ENCODE measurements at regions not wholly inside any gene's neighbourhood (a gene's known extent, or its start where the extent isn't known, plus 50 kb on each side); places are given as distances from the start of the nearest gene placed in this dataset.

DNA sequence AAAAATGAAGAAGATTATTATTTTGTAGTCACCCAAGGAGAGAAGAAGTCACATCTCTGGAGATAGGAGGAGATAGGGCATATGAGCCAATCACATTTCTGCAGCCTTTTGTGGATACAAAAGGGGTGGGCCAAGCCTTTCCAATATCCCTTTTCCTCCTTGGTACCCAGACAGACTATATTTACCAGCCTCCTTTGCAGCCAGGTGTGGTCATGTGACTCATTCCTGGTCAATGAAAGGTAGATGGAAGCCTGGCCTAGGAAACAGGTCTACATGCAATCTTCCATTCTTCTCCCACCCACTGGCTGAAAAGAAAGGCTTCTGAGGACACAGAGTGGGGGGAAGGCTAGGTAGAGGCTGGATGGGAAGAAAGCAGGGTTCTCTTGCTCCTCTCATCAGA lies 58.1 kb upstream of the ERG start:
- FAIRE-seq, result no peak
- DNase-seq (ENCODE audit: low spot score in 2 of 2), result no peak

DNA sequence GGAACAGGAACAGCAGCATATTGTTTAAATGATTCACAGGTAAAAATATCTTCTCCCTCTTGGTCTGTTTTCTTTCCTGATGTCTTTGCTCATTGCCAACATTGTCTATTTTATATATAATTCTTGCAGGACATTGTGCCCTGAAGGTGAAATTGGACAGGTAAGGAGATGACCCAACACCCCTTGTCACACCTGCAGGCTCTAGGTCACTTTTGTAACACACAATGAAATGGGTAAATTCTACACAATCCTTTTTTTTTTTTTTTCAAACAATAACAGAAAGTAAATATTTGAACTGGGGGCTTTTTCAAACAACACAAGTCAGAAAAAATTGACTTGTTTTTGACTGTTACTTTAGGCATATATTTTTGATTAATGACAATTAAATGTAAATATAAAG lies 62.9 kb upstream of the ERG start:
- FAIRE-seq (no peak), DNase-seq (ENCODE audit: low spot score in 2 of 2) (no peak)

DNA sequence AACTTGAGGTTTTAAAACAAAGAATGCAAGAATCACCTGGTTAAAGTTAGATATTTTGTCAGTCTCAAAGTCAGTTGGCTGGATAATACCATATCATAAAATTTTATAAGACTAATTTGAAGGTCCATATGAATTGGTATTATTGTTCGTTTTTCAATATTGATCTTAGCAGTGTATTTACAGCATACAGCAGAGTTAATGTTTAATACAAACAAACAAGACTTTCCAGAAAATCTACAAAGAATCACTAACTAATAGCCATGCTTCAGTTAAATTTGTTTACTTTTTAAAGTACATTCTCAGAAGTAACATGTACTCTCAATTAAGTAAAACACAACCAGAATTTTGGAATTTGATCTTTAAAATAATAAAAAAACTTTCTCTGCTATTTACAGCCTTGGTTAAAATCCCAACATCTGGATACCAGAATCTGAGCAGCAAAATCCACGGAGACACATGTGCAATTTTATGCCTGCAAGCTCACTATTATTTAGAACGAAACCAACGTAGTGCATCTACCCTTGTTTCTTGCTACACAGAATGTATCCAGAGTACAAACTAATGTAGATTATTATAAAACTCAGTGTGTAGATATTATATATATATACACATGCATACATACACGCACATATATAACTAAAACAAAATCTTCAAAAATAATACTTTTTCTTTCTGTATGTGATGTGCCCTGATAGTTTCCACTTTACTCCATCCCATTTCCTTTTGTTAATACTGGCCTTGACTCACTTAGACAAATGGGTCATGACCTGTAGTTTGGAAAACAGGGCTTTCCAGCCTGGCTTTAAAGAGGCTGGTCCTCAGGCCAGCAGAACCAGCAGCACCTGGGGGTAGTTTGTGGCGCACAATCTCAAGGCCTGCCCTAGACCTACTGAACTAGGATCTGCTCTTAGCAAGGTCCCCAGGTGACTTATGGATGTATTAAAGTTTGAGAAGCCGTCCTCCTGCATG lies 63.6 kb upstream of the ERG start:
- no peak for FAIRE-seq

DNA sequence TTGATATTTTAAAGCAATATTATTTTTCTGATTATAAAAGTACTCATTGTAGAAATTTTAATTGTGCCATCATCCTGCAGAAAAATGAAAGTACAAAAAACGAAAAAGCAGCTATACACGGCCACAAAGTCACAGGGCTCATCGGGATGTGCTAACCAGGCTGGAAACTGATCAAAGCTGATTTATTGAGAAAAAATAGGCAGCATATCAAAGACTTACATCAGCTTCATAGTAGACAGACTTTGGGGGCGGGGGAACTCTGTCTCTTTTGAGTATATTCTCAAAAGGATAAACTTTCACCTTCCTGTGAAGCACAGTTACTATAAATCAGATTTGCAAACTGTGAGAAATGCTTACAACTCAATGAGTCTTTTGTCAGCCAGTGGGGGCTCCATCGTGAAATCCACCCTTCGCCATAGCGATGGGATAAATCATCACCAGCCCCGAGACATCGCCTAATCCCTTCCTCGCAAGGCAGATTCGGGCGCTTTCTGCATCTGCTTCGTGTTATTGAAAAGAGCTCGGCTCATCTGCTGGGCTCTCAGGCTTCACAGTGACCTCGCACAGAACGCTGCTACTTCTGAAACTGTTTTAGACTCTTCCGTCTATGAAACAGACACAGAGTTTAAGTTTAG lies 69.2 kb upstream of the ERG start:
- DNase-seq (ENCODE audit: low spot score in 2 of 2), result no peak

More for the DNA sequence above, 63.6 kb upstream of the ERG start:
- no peak for DNase-seq (ENCODE audit: low spot score in 2 of 2)

DNA sequence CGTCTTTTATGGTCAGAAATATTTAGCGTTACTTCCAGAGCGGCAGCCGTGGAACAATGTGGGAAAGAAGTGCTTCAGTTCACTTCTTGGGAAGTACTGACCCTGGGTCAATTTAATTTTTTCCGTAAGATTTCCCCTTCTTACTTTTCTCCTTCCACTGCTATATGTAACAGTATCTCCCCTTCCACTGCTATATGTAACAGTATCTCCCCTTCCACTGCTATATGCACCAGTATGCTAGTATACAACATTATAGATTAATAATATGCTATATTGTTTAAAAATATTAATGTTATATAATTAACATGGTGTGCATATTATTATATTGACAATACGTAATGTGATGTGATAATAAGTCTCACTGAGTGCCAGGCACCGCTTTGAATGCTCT lies 69.7 kb upstream of the ERG start:
- FAIRE-seq, result no peak

More for the DNA sequence above, 69.2 kb upstream of the ERG start:
- FAIRE-seq, result no peak

DNA sequence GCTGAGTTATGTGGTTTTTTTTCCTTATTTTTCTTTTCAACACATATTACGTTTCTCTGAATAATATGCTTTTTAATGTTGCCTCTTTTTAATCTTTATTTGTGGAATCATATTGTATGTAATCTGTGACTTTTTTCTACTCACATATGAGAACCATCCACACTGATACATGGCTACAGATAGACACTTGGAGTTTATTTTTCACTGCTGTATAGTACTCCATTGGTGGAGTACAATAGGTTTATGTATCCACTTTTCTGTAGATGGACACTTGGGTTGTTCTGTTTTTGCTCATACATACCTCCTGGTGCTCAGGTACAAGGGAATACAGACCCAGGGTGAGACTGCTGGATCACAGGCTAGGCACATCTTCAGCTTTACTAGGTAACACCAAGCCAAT lies 71.5 kb upstream of the ERG start:
- no peak for FAIRE-seq

More for the DNA sequence above, 69.7 kb upstream of the ERG start:
- no peak for DNase-seq (ENCODE audit: low spot score in 2 of 2)

DNA sequence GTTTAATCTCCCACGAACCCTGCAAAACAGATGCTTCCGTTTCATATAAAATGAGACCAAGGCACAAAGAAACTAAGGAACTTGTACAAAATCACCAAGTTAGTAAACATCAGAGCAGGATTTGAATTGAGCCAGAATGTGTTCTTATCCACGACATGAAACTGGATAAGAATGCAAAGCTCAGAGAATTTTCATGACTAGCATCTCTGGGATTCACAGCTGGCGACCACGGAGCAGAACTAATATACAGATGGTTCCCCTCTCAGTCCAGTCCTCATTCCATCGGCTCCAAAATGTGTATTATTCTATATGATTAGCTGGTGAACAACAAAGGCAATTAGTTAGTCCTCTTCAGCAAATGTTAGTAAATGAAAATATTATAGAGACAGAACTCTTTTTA lies 72.3 kb upstream of the ERG start:
- no peak for DNase-seq (ENCODE audit: low spot score in 2 of 2)
- FAIRE-seq, result no peak

More for the DNA sequence above, 71.5 kb upstream of the ERG start:
- DNase-seq (ENCODE audit: low spot score in 2 of 2), result no peak

DNA sequence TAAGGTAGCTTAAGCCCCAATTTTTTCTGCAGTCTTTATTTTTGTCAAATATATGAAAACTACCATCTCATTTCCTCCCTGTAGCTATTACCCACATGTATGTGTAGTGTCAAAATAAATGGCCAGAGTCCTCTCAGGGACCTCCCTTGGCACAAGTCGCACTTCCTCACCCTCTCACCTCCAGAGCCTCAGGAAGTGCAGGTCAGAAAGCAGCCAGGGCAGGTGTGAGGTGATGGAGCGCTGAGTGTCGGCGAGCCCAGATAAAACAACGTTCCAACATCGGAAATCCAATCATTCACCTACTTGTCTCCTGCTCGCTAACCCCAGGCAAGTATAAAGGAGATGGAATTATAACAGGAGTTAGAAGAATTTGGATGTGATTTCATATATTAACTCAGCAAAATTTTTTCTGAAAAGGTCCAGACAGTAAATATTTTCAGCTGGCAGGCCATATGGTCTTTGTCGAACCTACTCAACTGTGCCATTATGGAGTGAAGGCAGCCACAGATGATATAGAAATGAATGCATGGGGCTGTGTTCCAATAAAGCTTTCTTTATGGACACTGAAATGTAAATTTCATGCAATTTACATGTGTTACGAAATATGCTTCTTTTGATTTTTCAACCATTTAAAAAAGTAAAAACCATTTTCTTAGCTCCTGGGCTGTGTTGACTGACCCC lies 76.8 kb upstream of the ERG start:
- DNase-seq (ENCODE audit: low spot score in 2 of 2), result no peak
- no peak for FAIRE-seq

DNA sequence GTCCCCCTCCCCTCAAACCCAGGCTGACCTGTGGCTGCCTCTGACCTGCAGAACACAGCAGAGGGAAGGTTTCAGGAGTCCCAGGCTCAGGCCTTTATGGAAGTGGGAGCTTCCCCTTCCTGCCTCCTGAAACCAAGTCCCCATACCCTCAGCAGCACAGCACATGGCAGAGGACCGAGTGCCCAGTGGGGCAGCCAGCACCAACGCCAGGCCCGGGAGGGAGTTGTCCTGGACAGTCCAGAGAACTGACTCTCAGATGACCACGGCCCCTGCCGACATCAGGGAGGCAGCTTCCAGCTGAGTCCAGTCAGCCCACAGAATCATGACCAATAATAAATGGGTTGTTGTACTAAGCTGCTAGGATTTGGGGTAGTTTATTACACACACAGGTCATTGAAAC lies 79.6 kb upstream of the ERG start:
- FAIRE-seq (no peak), DNase-seq (ENCODE audit: low spot score in 2 of 2) (no peak)

DNA sequence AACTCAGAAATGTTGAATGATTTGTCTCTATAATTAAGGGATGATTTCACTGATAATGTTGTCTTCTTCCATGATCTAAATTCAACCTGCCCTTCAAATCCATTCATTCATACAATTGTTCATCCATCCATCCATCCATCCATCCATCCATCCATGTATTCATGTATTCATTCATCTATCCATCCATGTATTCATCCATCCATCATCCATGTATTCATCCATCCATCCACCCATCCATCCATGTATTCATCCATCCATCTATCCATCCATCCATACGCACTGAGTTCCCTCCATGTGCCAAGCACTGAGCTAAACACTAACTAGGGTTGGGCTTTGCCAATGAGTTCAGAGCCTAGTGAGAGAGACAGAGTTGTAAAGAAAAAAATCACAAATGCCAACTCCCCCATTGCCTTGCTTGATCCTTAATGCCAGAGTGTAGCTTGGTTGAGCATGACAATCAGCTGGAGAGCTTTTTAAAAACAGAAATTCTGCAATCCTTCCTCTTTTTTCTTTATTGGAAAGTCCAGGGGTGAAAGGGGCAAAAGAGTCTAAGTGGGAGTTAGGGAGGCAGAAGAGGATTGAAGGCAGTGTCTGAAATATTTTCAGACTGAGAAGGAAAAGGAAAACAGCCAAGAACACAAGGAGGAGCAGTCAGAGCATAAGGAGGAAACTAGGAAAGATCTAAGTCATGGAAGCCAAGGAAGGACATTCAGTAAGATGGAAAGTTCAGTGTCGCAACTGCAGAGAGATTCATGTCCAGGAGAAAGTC lies 92.4 kb upstream of the ERG start:
- FAIRE-seq, result no peak
- no peak for DNase-seq (ENCODE audit: low spot score in 2 of 2)

DNA sequence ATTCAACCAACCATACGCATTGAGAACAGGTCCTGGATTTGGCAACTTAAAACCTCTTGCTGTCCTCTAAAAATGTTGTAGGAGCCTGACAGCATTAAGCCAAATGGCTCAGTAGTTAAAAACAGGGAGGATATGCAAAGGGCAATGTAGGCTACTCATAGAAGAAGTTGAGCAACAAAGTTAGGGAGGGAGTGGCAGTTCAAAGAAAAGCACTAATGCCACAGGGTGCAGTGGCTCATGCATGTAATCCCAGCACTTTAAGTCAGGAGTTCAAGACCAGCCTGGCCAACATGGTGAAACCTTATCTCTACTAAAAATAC lies 92.9 kb upstream of the ERG start:
- no peak for FAIRE-seq
- DNase-seq (ENCODE audit: low spot score in 2 of 2), result no peak

DNA sequence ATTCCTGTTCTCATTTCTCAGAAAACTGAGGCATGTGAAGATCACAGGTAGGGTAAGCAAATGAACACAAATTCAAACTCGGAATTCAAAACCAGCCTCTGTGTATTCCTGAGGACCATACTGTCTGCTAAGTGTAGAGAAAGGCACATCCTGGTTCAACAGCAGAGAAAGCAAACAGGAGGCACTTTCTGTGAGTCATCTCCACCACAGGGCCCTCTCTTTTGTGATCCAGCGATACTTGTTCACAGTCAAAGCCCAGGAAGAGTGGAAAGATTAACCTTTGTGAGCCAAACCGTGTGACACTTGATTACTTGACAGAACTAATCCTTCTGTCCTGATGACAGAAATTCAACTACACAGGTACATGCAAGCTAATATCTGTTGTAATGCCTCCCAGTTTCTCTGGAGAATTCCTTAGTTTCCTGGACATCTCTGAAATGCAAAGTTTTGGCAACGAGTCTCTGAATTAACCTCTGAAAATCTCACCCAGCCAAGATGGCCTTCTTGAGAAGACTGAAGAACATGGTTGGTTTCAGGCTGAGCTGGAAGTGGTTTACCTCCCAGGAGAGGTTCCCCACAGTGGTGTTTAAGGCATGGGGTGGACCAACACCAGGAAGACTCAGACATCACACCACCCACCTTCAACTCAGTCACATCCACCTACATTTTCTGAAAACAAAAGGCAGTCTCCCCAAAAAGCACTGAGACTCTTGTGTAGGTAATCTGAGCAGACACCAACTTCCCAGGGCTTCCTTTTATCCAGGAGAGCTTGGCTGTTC lies 98.2 kb upstream of the ERG start:
- FAIRE-seq (no peak), DNase-seq (ENCODE audit: low spot score in 2 of 2) (no peak)

DNA sequence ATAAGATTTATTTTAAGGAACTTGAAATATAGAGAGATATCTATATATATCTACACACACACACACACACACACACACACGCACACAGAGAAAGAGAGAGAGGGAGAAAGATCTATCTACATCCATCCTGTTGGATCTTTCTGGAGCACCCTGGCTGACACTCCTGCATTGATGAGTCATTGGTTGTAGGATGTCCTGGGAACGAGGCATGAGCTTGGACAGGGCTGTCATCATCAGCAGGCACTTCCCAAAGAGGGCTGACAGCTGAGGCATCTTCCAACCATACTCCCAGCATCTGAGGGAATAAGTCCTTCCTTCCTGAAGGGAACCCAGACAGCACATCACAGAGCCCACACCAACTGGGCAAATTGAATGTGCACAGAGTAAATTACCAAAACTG lies 99.1 kb upstream of the ERG start:
- no peak for DNase-seq (ENCODE audit: low spot score in 2 of 2)

DNA sequence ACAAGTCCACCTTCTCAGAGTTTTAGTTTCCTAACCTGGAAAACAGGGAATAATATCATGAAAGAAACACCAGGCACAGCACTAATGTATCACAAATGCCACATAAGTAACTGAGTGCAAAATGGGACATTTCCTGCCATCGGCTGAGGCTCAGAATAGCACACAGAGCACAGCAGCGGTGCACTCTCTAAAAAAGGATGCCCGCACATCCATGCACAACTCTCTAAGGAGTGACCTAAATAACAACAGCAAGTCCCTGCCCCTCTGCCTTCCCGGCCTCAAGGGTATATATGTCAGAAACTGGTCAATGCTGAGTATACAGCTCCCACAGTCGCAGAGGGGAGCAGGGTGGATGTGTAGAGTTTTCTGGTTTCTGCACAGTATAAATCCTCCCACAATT lies 100.1 kb upstream of the ERG start:
- DNase-seq (ENCODE audit: low spot score in 2 of 2) (no peak), FAIRE-seq (no peak)

More for the DNA sequence above, 99.1 kb upstream of the ERG start:
- no peak for FAIRE-seq

DNA sequence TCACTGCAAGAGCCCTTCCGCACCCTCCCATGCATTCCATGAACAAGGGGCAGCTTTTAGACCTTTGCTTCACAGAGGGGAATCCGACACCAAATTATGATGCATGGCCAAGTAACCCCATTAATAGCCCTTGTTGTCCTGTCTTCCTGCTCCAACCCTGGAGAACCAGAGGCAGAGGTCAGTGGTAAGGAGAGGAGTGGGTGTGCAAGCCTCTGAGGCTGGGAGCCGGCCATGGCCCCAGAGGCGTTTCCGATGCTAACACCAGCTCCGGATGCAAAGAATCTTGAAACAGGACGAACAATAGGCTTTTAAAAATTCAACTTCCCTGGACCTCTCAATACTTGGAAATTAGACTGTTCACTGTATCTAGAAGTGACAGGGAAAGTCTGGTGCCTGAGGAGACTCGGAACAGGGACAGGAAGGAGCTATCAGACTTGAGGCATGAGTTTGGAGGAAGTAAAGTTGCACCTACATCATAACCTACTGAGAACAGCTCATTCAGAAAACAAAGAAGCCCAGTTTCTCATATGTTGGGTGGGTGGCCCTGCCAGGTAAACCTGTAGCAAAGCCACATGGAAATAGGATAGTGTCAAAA lies 101.2 kb upstream of the ERG start:
- FAIRE-seq (no peak), DNase-seq (ENCODE audit: low spot score in 2 of 2) (no peak)

DNA sequence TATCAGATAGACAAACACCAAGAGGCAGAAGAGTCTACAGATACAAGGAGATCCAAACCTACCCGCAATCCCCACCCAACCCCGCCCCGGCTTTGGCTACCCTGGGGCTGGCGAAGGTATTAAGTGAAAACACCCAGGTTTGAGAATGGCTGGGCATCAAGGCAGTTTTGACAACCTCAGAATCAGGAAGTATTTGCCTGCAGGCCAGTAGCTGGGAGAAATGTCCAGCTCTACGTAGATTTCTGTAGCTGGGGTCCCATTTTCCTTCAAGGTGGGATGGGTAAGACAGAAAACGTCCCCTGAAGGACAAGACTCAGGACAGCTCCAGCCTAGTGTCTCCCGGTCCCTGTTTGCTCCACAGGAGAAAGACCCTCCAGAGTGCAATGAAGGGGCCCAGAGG lies 101.8 kb upstream of the ERG start:
- DNase-seq (ENCODE audit: low spot score in 2 of 2) (no peak), FAIRE-seq (no peak)

DNA sequence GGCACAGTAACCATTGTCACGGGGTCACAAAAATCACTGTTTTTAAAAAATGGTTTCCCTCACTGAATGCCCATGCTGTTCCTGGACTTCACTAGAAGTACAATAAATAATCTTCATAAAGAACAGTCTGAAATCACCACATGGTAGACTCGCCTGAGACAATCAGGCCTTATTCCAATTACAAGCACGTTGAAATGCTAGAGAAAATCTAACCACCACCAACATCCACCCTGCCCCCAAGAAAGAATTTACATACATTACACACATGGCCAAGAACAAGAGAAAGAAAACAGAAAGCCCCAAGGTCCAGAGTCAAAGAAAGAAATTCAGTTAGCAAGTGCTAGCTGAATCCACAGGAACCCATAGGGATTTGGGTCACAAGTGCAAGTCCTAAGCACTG lies 107.0 kb upstream of the ERG start:
- DNase-seq (ENCODE audit: low spot score in 2 of 2) (no peak), FAIRE-seq (no peak)

DNA sequence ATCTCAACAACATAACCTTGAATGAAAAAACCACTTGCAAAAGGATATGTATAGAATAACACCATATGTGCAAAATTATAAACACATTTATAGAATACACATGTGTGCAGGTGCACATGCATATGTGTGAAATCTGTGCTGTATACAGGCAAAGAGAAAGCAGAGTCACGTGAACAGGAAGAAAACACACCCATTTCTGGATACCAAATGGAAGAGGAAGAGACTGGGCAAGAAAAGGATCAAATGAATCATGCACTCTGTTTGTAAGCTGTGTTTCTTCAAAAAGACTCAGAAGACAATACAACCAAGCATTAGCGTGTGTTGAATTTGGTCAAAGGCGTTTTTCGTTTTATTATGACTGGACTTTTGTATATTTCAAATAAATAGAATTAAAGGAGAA lies 111.3 kb upstream of the ERG start:
- no peak for DNase-seq (ENCODE audit: low spot score in 2 of 2)
- no peak for FAIRE-seq

DNA sequence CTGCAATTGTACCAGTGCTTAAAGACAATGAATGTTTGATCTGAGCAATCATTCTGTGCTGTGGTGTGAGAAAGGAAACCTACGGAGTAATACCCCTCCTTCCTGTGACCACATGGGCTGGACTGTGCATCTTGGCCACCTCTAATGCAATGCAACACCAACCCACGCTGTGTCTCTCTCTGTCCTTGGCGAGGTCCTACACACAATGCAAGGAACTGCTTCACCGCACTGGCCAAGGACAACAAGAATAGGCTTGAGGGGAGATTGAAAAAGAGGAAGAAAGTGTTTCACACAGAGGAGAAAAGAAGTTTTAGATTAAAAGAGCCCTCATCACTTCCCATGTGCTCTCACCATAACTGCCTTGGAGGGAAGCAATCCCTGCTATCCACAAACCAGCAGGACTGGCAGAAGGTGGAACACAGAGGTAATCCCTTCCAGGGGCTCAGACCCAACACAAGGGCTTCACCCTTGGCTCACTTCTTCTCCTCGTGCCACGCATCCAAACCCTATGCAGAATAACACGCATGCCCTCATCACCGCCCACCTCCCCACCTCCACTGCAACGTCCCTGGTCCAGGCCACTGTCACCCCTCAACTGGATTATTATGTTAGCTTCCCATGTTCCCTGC lies 112.5 kb upstream of the ERG start:
- DNase-seq (ENCODE audit: low spot score in 2 of 2), result no peak

More for the DNA sequence above, 112.5 kb upstream of the ERG start:
- no peak for FAIRE-seq

Data from frontal cortex (tissue), 3 donors.